ENCODE measurements at regions not wholly inside any gene's neighbourhood (a gene's known extent, or its start where the extent isn't known, plus 50 kb on each side); places are given as distances from the start of the nearest gene placed in this dataset.

DNA sequence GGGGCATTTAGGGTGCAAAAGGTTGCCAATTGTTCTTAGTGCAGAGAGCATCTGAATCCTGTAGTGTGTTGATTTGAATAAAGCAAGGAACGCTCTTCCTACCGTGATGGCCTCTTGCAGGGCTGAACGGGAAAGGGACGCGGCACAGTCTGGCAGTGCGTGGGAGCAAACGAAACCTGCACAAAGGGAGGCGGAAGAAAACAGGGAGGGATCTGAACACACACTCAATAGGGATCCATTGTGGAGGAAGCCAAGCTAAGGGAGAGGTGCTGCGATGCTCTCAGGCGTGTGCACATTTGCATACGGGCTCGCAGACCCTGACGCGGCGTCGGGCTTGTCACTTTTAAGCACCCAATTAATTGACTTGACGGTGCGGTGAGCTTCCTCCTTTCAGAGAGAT lies 414.0 kb upstream of the IRX1 start:
- TF ChIP-seq, protein P1, sequence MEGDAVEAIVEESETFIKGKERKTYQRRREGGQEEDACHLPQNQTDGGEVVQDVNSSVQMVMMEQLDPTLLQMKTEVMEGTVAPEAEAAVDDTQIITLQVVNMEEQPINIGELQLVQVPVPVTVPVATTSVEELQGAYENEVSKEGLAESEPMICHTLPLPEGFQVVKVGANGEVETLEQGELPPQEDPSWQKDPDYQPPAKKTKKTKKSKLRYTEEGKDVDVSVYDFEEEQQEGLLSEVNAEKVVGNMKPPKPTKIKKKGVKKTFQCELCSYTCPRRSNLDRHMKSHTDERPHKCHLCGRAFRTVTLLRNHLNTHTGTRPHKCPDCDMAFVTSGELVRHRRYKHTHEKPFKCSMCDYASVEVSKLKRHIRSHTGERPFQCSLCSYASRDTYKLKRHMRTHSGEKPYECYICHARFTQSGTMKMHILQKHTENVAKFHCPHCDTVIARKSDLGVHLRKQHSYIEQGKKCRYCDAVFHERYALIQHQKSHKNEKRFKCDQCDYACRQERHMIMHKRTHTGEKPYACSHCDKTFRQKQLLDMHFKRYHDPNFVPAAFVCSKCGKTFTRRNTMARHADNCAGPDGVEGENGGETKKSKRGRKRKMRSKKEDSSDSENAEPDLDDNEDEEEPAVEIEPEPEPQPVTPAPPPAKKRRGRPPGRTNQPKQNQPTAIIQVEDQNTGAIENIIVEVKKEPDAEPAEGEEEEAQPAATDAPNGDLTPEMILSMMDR (IDR thresholded peaks at IDR 0.05) = no peak
- no peak for TF ChIP-seq POLR2A (IDR thresholded peaks at IDR 0.05)

All from lower leg skin (tissue), 3 donors.